ENCODE measurements at regions not wholly inside any gene's neighbourhood (a gene's known extent, or its start where the extent isn't known, plus 50 kb on each side); places are given as distances from the start of the nearest gene placed in this dataset.

- TF ChIP-seq CEBPB (IDR thresholded peaks at IDR 0.05): no peak
- no peak for TF ChIP-seq EP300 (IDR thresholded peaks at IDR 0.05; ENCODE audit: borderline replicate concordance)
- no peak for TF ChIP-seq FOXM1 (IDR thresholded peaks at IDR 0.05; ENCODE audit: borderline replicate concordance, low read depth)
- TF ChIP-seq NFIC (IDR thresholded peaks at IDR 0.05): no peak
- no peak for TF ChIP-seq REST (IDR thresholded peaks at IDR 0.05; ENCODE audit: low read depth)
- TF ChIP-seq RAD21 (IDR thresholded peaks at IDR 0.05; ENCODE audit: low read depth): peak; percentile 17; the same call in 1 of the 2 replicates
- no peak for TF ChIP-seq MAX (IDR thresholded peaks at IDR 0.05)
- no peak for TF ChIP-seq TCF12 (IDR thresholded peaks at IDR 0.05; ENCODE audit: low read depth)
- no peak for TF ChIP-seq CREB1 (IDR thresholded peaks at IDR 0.05; ENCODE audit: low read depth)
- no peak for TF ChIP-seq TAF1 (IDR thresholded peaks at IDR 0.05; ENCODE audit: low read depth)
- TF ChIP-seq YY1 (IDR thresholded peaks at IDR 0.05; ENCODE audit: low read depth): no peak
- TF ChIP-seq TEAD4 (IDR thresholded peaks at IDR 0.05): no peak
- no peak for TF ChIP-seq ZBTB7A (IDR thresholded peaks at IDR 0.05; ENCODE audit: low read depth)
- TF ChIP-seq USF1 (IDR thresholded peaks at IDR 0.05): no peak
Measured at GRCh38 chr14:95452176-95452892, 64.1 kb downstream of the SYNE3 start.

Measured in Ishikawa (cell line).